Neutrophil (primary cell): ENCODE measurements at regions not wholly inside any gene's neighbourhood (a gene's known extent, or its start where the extent isn't known, plus 50 kb on each side); places are given as distances from the start of the nearest gene placed in this dataset.

ENCODE experiments used
- H3K27ac ChIP-seq: fragments of 200-600 bp; sonication (generic); 2 replicates; pipeline ENCODE4 v1.5.1; 2016; ENCODE audit warnings: mild to moderate bottlenecking, moderate library complexity
- H3K27me3 ChIP-seq: fragments of 200-600 bp; sonication (generic); 2 replicates; pipeline ENCODE4 v1.6.0; 2016; ENCODE audit warnings: mild to moderate bottlenecking
- H3K36me3 ChIP-seq: fragments of 200-600 bp; sonication (generic); 2 replicates; pipeline ENCODE4 v1.5.1; 2017
- H3K4me1 ChIP-seq, 2 experiments: fragments of 200-600 bp in 1 of 2; sonication (generic) in 1 of 2; 1 replicate in 1 of 2; 2 replicates in 1 of 2; pipeline versions ENCODE4 v1.5.1 to v1.6.1; 2013 to 2016; ENCODE audit warnings: low read depth in 1 of 2, low read length in 1 of 2, mild to moderate bottlenecking in 1 of 2, moderate library complexity in 1 of 2; ENCODE audit not compliant: control insufficient read depth in 1 of 2, insufficient read depth in 1 of 2
- H3K4me3 ChIP-seq, 2 experiments: fragments of 200-600 bp in 1 of 2; sonication (generic) in 1 of 2; 1 replicate in 1 of 2; 2 replicates in 1 of 2; pipeline ENCODE4 v1.5.1; 2013 to 2016; ENCODE audit warnings: low read depth in 1 of 2, low read length in 1 of 2, mild to moderate bottlenecking in 1 of 2, moderate library complexity in 1 of 2
- H3K9me3 ChIP-seq: fragments of 200-600 bp; sonication (generic); 2 replicates; pipeline ENCODE4 v1.5.1; 2016
- CTCF ChIP-seq: fragments of 200-600 bp; sonication (generic); IDR thresholded peaks from 2 replicates; pipeline ENCODE4 v1.5.1; 2016; ENCODE audit warnings: antibody characterized with exemption

DNA sequence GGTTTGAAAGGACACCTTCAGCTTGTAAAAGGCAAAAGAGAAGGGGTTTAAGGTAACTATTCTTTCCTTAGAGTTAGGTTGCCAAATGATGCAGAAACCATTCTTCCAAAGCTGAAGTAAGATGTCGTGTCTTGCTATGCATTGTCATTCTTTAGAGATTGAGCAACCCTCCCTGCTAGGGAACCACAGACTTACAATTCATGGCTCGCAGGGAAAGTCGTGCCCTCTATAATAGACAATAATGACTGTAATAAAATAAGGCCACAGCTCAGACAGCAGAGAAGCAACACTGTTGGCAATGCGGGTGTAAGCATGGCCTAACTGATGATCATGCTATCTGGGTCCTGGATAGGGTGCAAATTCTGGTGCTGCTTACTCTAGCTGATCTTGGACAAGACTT, 129.6 kb upstream of the CDH13 start:
- no peak for TF ChIP-seq CTCF
- Histone ChIP-seq H3K4me3 (no peak overlapping the region), H3K27ac (no peak overlapping the region), H3K27me3 (no peaks in the 10 kb centered on the region), H3K36me3 (no peaks in the 10 kb centered on the region), H3K9me3 (no peaks in the 10 kb centered on the region), H3K4me1 (no peaks in the 10 kb centered on the region)

DNA sequence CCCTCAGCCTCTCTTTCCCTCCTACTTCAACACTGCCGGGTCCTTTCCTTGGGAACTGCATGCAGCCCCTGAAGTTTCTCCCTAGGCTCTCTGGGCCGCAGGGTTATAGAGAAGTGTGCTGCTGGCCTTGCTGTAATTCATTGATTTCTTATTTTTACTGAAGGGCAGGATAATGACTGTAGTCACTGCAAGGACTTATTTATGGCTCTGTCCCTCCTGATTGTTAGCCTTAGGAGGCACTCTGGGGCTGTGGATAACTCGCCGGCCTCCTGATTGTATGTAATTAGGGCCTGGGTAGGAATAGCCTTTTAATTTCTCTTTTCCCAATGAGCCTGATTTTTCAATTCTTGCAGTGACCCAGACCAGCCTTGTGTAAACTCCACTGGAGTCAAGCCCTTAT, 138.3 kb upstream of the CDH13 start:
- no peaks in the 10 kb centered on the region for H3K36me3 ChIP-seq
- H3K4me3 ChIP-seq, result no peak overlapping the region
- no peaks in the 10 kb centered on the region for H3K4me1 ChIP-seq
- H3K27me3 ChIP-seq, result no peaks in the 10 kb centered on the region
- H3K27ac ChIP-seq, result no peak overlapping the region
- H3K9me3 ChIP-seq, result no peaks in the 10 kb centered on the region
- TF ChIP-seq CTCF, result no peak

DNA sequence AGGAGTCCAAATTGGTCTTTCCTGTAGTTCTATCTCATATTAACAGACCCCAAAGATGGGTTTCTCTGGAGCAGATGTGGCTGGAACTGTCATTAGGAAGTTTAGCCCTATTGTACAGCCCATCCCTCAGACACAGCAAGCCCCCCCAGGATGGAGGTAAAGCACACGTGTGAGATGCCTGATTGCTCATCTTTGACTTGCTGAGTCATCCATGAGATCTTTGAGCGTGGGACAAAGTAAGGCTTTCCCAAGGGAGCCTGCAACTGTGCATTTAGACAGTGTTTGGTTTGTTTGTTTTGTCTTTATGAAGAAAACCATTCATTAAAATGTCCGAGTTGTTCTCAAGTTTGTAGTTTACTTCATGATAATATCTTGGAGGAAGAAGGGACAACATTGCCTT, 145.3 kb upstream of the CDH13 start:
- no peaks in the 10 kb centered on the region for H3K36me3 ChIP-seq
- H3K9me3 ChIP-seq, result no peaks in the 10 kb centered on the region
- no peak overlapping the region for H3K27ac ChIP-seq
- no peaks in the 10 kb centered on the region for H3K4me1 ChIP-seq
- H3K27me3 ChIP-seq, result no peaks in the 10 kb centered on the region
- no peak for TF ChIP-seq CTCF
- H3K4me3 ChIP-seq, result no peak overlapping the region

DNA sequence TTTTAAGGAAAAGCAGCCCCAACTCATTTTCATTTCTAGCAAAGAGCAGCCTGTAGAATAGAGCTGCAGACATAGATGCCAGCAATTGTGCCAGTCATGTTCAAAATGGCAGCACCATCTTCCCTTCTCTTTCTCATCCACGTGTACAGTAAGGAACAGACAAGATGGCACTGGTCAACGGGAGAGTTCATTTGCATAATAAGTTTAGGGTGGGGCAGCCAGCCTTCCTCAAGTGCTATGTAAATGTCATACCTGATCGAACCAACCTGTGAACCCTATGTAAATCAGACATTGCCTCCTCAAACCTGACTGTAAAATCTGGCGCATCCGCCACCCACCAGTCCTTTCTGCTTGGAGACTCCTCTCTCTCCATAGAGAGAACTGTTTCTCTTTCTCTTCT, 150.0 kb upstream of the CDH13 start:
- H3K4me1 ChIP-seq, result no peaks in the 10 kb centered on the region
- no peak for TF ChIP-seq CTCF

DNA sequence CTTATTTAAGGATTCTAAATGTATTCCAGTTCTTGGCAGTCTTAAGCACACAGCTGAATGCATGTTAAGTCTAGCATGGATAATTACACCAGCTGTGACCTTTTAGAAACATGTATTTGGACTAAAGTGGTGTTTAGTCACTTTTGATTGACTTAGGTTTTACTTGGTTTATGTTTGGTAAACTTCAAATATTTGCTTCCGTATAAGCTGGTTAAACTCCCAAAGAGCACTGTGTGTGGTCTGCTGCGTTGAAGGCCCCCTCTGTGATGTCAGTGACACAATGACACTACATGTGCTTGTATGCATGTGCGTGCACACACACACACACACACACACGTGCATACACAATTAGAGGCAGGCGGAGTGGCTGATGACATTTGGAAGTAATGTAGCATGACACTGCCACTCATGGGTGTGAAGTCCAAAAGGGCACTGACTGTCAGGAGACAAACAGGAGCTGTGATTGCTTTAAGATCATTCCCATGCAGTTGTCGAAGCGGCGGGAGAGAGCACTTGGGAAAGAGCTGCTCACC, 156.1 kb upstream of the CDH13 start:
- H3K9me3 ChIP-seq, result no peaks in the 10 kb centered on the region
- no peak overlapping the region for H3K27ac ChIP-seq
- H3K27me3 ChIP-seq, result no peaks in the 10 kb centered on the region
- no peaks in the 10 kb centered on the region for H3K4me1 ChIP-seq
- no peak overlapping the region for H3K4me3 ChIP-seq
- H3K36me3 ChIP-seq, result no peaks in the 10 kb centered on the region
- no peak for TF ChIP-seq CTCF

More for the DNA sequence above, 150.0 kb upstream of the CDH13 start:
- Histone ChIP-seq H3K4me3 (no peak overlapping the region), H3K36me3 (no peaks in the 10 kb centered on the region), H3K9me3 (no peaks in the 10 kb centered on the region), H3K27ac (no peak overlapping the region), H3K27me3 (no peaks in the 10 kb centered on the region)

DNA sequence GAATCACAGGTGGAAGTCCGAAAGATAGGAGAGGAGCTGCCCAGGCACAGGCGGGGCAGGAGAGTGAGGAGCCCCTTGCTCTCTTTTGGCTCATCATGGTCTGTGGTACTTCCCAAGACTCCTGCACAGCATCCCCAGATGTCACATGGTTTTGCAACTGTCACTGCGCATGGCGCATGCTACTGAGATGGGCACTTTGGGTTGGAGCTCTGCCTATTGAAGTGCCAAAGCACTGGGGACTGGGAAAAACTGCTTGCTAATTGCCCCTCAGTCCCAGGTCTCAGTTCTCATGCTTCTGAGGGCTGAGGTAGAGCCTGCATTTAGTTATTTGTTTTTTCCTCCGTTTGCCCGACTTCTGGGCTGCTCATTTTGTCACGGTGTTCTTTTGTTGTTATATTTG, 156.8 kb upstream of the CDH13 start:
- H3K4me3 ChIP-seq, result no peak overlapping the region
- TF ChIP-seq CTCF, result no peak
- no peak overlapping the region for H3K27ac ChIP-seq
- H3K9me3 ChIP-seq, result no peaks in the 10 kb centered on the region
- H3K4me1 ChIP-seq, result no peaks in the 10 kb centered on the region
- no peaks in the 10 kb centered on the region for H3K36me3 ChIP-seq
- no peaks in the 10 kb centered on the region for H3K27me3 ChIP-seq
